ENCODE measurements at regions not wholly inside any gene's neighbourhood (a gene's known extent, or its start where the extent isn't known, plus 50 kb on each side); places are given as distances from the start of the nearest gene placed in this dataset.

GRCh38 chr6:6931071-6932025, 176.4 kb upstream of the RREB1 start:
- Histone ChIP-seq H2AFZ (ENCODE audit: insufficient read depth, low read length, poor library complexity) (no peak overlapping the region), H3K14ac (ENCODE audit: low read length) (no peak overlapping the region), H3K27me3 (ENCODE audit: insufficient read depth, low read length) (no peaks in the 10 kb centered on the region), H2AK5ac (ENCODE audit: low read length) (no peak overlapping the region), H2BK5ac (ENCODE audit: low read depth, low read length, poor library complexity) (no peak overlapping the region), H4K12ac (ENCODE audit: low read depth, low read length) (no peak overlapping the region), H2BK12ac (ENCODE audit: low read length) (no peak overlapping the region), H3K23ac (ENCODE audit: low read length) (no peak overlapping the region), H3K18ac (ENCODE audit: low read length) (no peak overlapping the region), H3K9ac (ENCODE audit: low read length) (no peak overlapping the region), H3K36me3 (ENCODE audit: control insufficient read depth in 1 of 2, insufficient read depth in 2 of 2, low read length in 2 of 2) (no peaks in the 10 kb centered on the region), H3K79me1 (ENCODE audit: low read length) (peaks cover 3% of the 10 kb centered on the region), H3K4me2 (ENCODE audit: low read length) (no peak overlapping the region), H3K4ac (ENCODE audit: low read depth, low read length) (no peak overlapping the region), H3K4me1 (ENCODE audit: control insufficient read depth in 1 of 2, insufficient read depth in 2 of 2, low read length in 2 of 2) (peaks cover 3 to 7% of the 10 kb centered on the region in 2 experiments), H4K91ac (ENCODE audit: low read depth, low read length) (no peak overlapping the region), H3K4me3 (ENCODE audit: low read depth, low read length) (no peak overlapping the region), H2BK120ac (ENCODE audit: insufficient read depth, low read length, poor library complexity) (no peak overlapping the region), H4K8ac (ENCODE audit: low read depth, low read length) (no peak overlapping the region), H3K9me3 (ENCODE audit: insufficient read depth, low read depth, low read length) (no peaks in the 10 kb centered on the region), H3K79me2 (ENCODE audit: control insufficient read depth, insufficient read depth, low read length, poor library complexity) (no peaks in the 10 kb centered on the region), H3K27ac (ENCODE audit: low read depth, low read length) (no peak overlapping the region)
- DNase-seq, result peak in 1 of 2 donors; percentile 39
- whole genome bisulfite sequencing (ENCODE audit: extremely low coverage, insufficient coverage, insufficient read length), result 100% methylated on average over 1 of the region's 9 CpGs

GRCh38 chr6:6932341-6932740, 175.4 kb upstream of the RREB1 start:
- WGBS (ENCODE audit: extremely low coverage, insufficient coverage, insufficient read length), result no CpG with 5 or more reads among the region's 4 CpGs
- Histone ChIP-seq H3K27ac (ENCODE audit: low read depth, low read length) (no peak overlapping the region), H3K4ac (ENCODE audit: low read depth, low read length) (no peak overlapping the region), H3K23ac (ENCODE audit: low read length) (peak overlapping the region; percentile 56), H3K4me3 (ENCODE audit: low read depth, low read length) (no peak overlapping the region), H3K9ac (ENCODE audit: low read length) (no peak overlapping the region), H4K91ac (ENCODE audit: low read depth, low read length) (no peak overlapping the region), H4K12ac (ENCODE audit: low read depth, low read length) (no peak overlapping the region), H2BK12ac (ENCODE audit: low read length) (no peak overlapping the region), H2AK5ac (ENCODE audit: low read length) (no peak overlapping the region), H3K4me1 (ENCODE audit: control insufficient read depth in 1 of 2, insufficient read depth in 2 of 2, low read length in 2 of 2) (peaks cover 3 to 7% of the 10 kb centered on the region in 2 experiments), H3K27me3 (ENCODE audit: insufficient read depth, low read length) (no peaks in the 10 kb centered on the region), H3K79me1 (ENCODE audit: low read length) (peaks cover 3% of the 10 kb centered on the region), H3K9me3 (ENCODE audit: insufficient read depth, low read depth, low read length) (no peaks in the 10 kb centered on the region), H2BK120ac (ENCODE audit: insufficient read depth, low read length, poor library complexity) (no peak overlapping the region), H3K14ac (ENCODE audit: low read length) (no peak overlapping the region), H3K4me2 (ENCODE audit: low read length) (no peak overlapping the region), H3K36me3 (ENCODE audit: control insufficient read depth in 1 of 2, insufficient read depth in 2 of 2, low read length in 2 of 2) (no peaks in the 10 kb centered on the region), H3K18ac (ENCODE audit: low read length) (no peak overlapping the region), H3K79me2 (ENCODE audit: control insufficient read depth, insufficient read depth, low read length, poor library complexity) (no peaks in the 10 kb centered on the region), H4K8ac (ENCODE audit: low read depth, low read length) (no peak overlapping the region), H2AFZ (ENCODE audit: insufficient read depth, low read length, poor library complexity) (no peak overlapping the region), H2BK5ac (ENCODE audit: low read depth, low read length, poor library complexity) (no peak overlapping the region)
- no peak for DNase-seq

GRCh38 chr6:6932968-6933367, 174.8 kb upstream of the RREB1 start:
- no peak for DNase-seq
- H3K23ac ChIP-seq (ENCODE audit: low read length), result no peak overlapping the region
- H3K79me1 ChIP-seq (ENCODE audit: low read length), result peaks cover 3% of the 10 kb centered on the region
- no peak overlapping the region for H2BK5ac ChIP-seq (ENCODE audit: low read depth, low read length, poor library complexity)
- H3K4ac ChIP-seq (ENCODE audit: low read depth, low read length), result no peak overlapping the region
- H3K27ac ChIP-seq (ENCODE audit: low read depth, low read length), result no peak overlapping the region
- no peak overlapping the region for H2AFZ ChIP-seq (ENCODE audit: insufficient read depth, low read length, poor library complexity)
- no peak overlapping the region for H4K8ac ChIP-seq (ENCODE audit: low read depth, low read length)
- no peak overlapping the region for H3K4me3 ChIP-seq (ENCODE audit: low read depth, low read length)
- no peak overlapping the region for H3K14ac ChIP-seq (ENCODE audit: low read length)
- WGBS (ENCODE audit: extremely low coverage, insufficient coverage, insufficient read length), result no CpG with 5 or more reads among the region's 7 CpGs
- H3K36me3 ChIP-seq (ENCODE audit: control insufficient read depth in 1 of 2, insufficient read depth in 2 of 2, low read length in 2 of 2), result no peaks in the 10 kb centered on the region
- H3K18ac ChIP-seq (ENCODE audit: low read length), result no peak overlapping the region
- no peaks in the 10 kb centered on the region for H3K27me3 ChIP-seq (ENCODE audit: insufficient read depth, low read length)
- no peak overlapping the region for H3K4me2 ChIP-seq (ENCODE audit: low read length)
- H2BK120ac ChIP-seq (ENCODE audit: insufficient read depth, low read length, poor library complexity), result no peak overlapping the region
- no peak overlapping the region for H2AK5ac ChIP-seq (ENCODE audit: low read length)
- H4K12ac ChIP-seq (ENCODE audit: low read depth, low read length), result no peak overlapping the region
- H3K9me3 ChIP-seq (ENCODE audit: insufficient read depth, low read depth, low read length), result no peaks in the 10 kb centered on the region
- no peaks in the 10 kb centered on the region for H3K79me2 ChIP-seq (ENCODE audit: control insufficient read depth, insufficient read depth, low read length, poor library complexity)
- peaks cover 2 to 3% of the 10 kb centered on the region in 2 experiments for H3K4me1 ChIP-seq (ENCODE audit: control insufficient read depth in 1 of 2, insufficient read depth in 2 of 2, low read length in 2 of 2)
- no peak overlapping the region for H2BK12ac ChIP-seq (ENCODE audit: low read length)
- H3K9ac ChIP-seq (ENCODE audit: low read length), result no peak overlapping the region
- H4K91ac ChIP-seq (ENCODE audit: low read depth, low read length), result no peak overlapping the region

- no peak overlapping the region for H3K23ac ChIP-seq (ENCODE audit: low read length)
- H3K36me3 ChIP-seq (ENCODE audit: control insufficient read depth in 1 of 2, insufficient read depth in 2 of 2, low read length in 2 of 2), result no peaks in the 10 kb centered on the region
- H3K9ac ChIP-seq (ENCODE audit: low read length), result no peak overlapping the region
- H3K27me3 ChIP-seq (ENCODE audit: insufficient read depth, low read length), result no peaks in the 10 kb centered on the region
- no peak overlapping the region for H2BK5ac ChIP-seq (ENCODE audit: low read depth, low read length, poor library complexity)
- no peak overlapping the region for H3K14ac ChIP-seq (ENCODE audit: low read length)
- no peak overlapping the region for H3K4me3 ChIP-seq (ENCODE audit: low read depth, low read length)
- H2BK120ac ChIP-seq (ENCODE audit: insufficient read depth, low read length, poor library complexity), result no peak overlapping the region
- no peak overlapping the region for H4K12ac ChIP-seq (ENCODE audit: low read depth, low read length)
- no peak overlapping the region for H2AK5ac ChIP-seq (ENCODE audit: low read length)
- H3K79me2 ChIP-seq (ENCODE audit: control insufficient read depth, insufficient read depth, low read length, poor library complexity), result no peaks in the 10 kb centered on the region
- no peak overlapping the region for H3K18ac ChIP-seq (ENCODE audit: low read length)
- no peak overlapping the region for H3K4me2 ChIP-seq (ENCODE audit: low read length)
- H3K4me1 ChIP-seq (ENCODE audit: control insufficient read depth in 1 of 2, insufficient read depth in 2 of 2, low read length in 2 of 2), result no peaks in the 10 kb centered on the region
- no peaks in the 10 kb centered on the region for H3K79me1 ChIP-seq (ENCODE audit: low read length)
- H3K4ac ChIP-seq (ENCODE audit: low read depth, low read length), result no peak overlapping the region
- no peak overlapping the region for H4K8ac ChIP-seq (ENCODE audit: low read depth, low read length)
- H3K27ac ChIP-seq (ENCODE audit: low read depth, low read length), result no peak overlapping the region
- H4K91ac ChIP-seq (ENCODE audit: low read depth, low read length), result no peak overlapping the region
- DNase-seq, result no peak
- peaks cover 1% of the 10 kb centered on the region for H3K9me3 ChIP-seq (ENCODE audit: insufficient read depth, low read depth, low read length)
- WGBS (ENCODE audit: extremely low coverage, insufficient coverage, insufficient read length), result no CpG with 5 or more reads among the region's 47 CpGs
- H2AFZ ChIP-seq (ENCODE audit: insufficient read depth, low read length, poor library complexity), result no peak overlapping the region
- no peak overlapping the region for H2BK12ac ChIP-seq (ENCODE audit: low read length)
These were observed 167.4 kb upstream of the RREB1 start for GRCh38 chr6:6940031-6941025.
